Liver (tissue), 8 donors: ENCODE measurements at regions not wholly inside any gene's neighbourhood (a gene's known extent, or its start where the extent isn't known, plus 50 kb on each side); places are given as distances from the start of the nearest gene placed in this dataset.

Experiments used
- DNase-seq: peaks from one replicate; pipeline ENCODE4 v3.0.0-alpha.2; 2017; ENCODE audit warnings: low spot score
- H3K27ac ChIP-seq, 2 donors: one replicate each; pipeline ENCODE4 v1.7.0; 2013; ENCODE audit warnings: inconsistent platforms in 2 of 2, low read length in 2 of 2, control low read depth in 1 of 2, low read depth in 1 of 2, mild to moderate bottlenecking in 1 of 2
- H3K27me3 ChIP-seq, 4 donors: one replicate each; pipeline versions ENCODE4 v1.6.1 to v1.7.0; 2013; ENCODE audit warnings: low read length in 3 of 4, inconsistent platforms in 1 of 4, mild to moderate bottlenecking in 1 of 4, moderate library complexity in 1 of 4; ENCODE audit not compliant: control insufficient read depth in 4 of 4, insufficient read depth in 4 of 4
- H3K36me3 ChIP-seq, 4 donors: one replicate each; pipeline versions ENCODE4 v1.6.1 to v1.7.0; 2013; ENCODE audit warnings: low read length in 3 of 4, mild to moderate bottlenecking in 3 of 4, low read depth in 1 of 4, moderate library complexity in 1 of 4; ENCODE audit not compliant: control insufficient read depth in 4 of 4, insufficient read depth in 3 of 4
- H3K4me1 ChIP-seq, 4 donors: one replicate each; pipeline versions ENCODE4 v1.6.1 to v1.7.0; 2013; ENCODE audit warnings: low read length in 3 of 4, mild to moderate bottlenecking in 3 of 4, moderate library complexity in 1 of 4; ENCODE audit not compliant: control insufficient read depth in 4 of 4, insufficient read depth in 4 of 4
- H3K4me3 ChIP-seq, 3 donors: one replicate each; pipeline versions ENCODE4 v1.6.1 to v1.7.0; 2013; ENCODE audit warnings: low read length in 3 of 3, control low read depth in 1 of 3, low read depth in 1 of 3, mild to moderate bottlenecking in 1 of 3
- H3K9ac ChIP-seq, 2 donors: one replicate each; pipeline ENCODE4 v1.7.0; 2013; ENCODE audit warnings: low read length in 2 of 2, mild to moderate bottlenecking in 2 of 2, moderate library complexity in 2 of 2, control low read depth in 1 of 2, low read depth in 1 of 2
- H3K9me3 ChIP-seq, 4 donors: one replicate each; pipeline versions ENCODE4 v1.6.1 to v1.7.0; 2013; ENCODE audit warnings: low read length in 3 of 4; ENCODE audit not compliant: control insufficient read depth in 4 of 4
- ATF3 ChIP-seq: IDR thresholded peaks from 2 replicates; pipeline ENCODE4 v1.6.1; 2016; ENCODE audit warnings: antibody characterized with exemption
- CTCF ChIP-seq: fragments of 150-350 bp; IDR thresholded peaks from 2 replicates; pipeline ENCODE4 v1.5.1; 2017; ENCODE audit warnings: improper control_type of control experiment, low read depth, low read length; ENCODE audit not compliant: missing input control
- EGR1 ChIP-seq, 2 donors: IDR thresholded peaks; 2 replicates each; pipeline ENCODE4 v1.6.1; 2016 to 2018; ENCODE audit warnings: antibody characterized with exemption in 2 of 2, low read depth in 2 of 2
- FOXA1 ChIP-seq: IDR thresholded peaks from 2 replicates; pipeline ENCODE4 v1.6.1; 2016; ENCODE audit warnings: antibody characterized with exemption
- FOXA2 ChIP-seq: IDR thresholded peaks from 2 replicates; pipeline ENCODE4 v1.6.1; 2016; ENCODE audit warnings: antibody characterized with exemption
- GABPA ChIP-seq, 2 donors: IDR thresholded peaks in 1 of 2; conservative IDR thresholded peaks in 1 of 2; 2 replicates each; pipeline ENCODE4 v1.6.1; 2016; ENCODE audit warnings: antibody characterized with exemption in 2 of 2, mild to moderate bottlenecking in 1 of 2, moderate library complexity in 1 of 2
- HNF4A ChIP-seq, 2 donors: conservative IDR thresholded peaks; 2 replicates each; pipeline ENCODE4 v1.6.1; 2016; ENCODE audit warnings: antibody characterized with exemption in 2 of 2, mild to moderate bottlenecking in 2 of 2
- HNF4G ChIP-seq: IDR thresholded peaks from 2 replicates; pipeline ENCODE4 v1.6.1; 2016; ENCODE audit warnings: antibody characterized with exemption
- JUND ChIP-seq, 2 donors: IDR thresholded peaks; 2 replicates each; pipeline ENCODE4 v1.6.1; 2016; ENCODE audit warnings: antibody characterized with exemption in 2 of 2
- MAX ChIP-seq: IDR thresholded peaks from 2 replicates; pipeline ENCODE4 v1.6.1; 2016; ENCODE audit warnings: antibody characterized with exemption
- NR2F2 ChIP-seq: IDR thresholded peaks from 2 replicates; pipeline ENCODE4 v1.6.1; 2016; ENCODE audit warnings: antibody characterized with exemption
- RAD21 ChIP-seq, 2 donors: IDR thresholded peaks; 2 replicates each; pipeline ENCODE4 v1.6.1; 2016; ENCODE audit warnings: antibody characterized with exemption in 2 of 2, mild to moderate bottlenecking in 2 of 2
- REST ChIP-seq: IDR thresholded peaks from 2 replicates; pipeline ENCODE4 v1.6.1; 2016; ENCODE audit warnings: antibody characterized with exemption, mild to moderate bottlenecking
- RXRA ChIP-seq, 2 donors: IDR thresholded peaks; 2 replicates each; pipeline ENCODE4 v1.6.1; 2017 to 2018; ENCODE audit warnings: antibody characterized with exemption in 2 of 2, mild to moderate bottlenecking in 1 of 2
- SP1 ChIP-seq: IDR thresholded peaks from 2 replicates; pipeline ENCODE4 v1.6.1; 2018; ENCODE audit warnings: antibody characterized with exemption, mild to moderate bottlenecking
- TAF1 ChIP-seq: conservative IDR thresholded peaks from 2 replicates; pipeline ENCODE4 v1.6.1; 2016; ENCODE audit warnings: antibody characterized with exemption, mild to moderate bottlenecking
- YY1 ChIP-seq: IDR thresholded peaks from 2 replicates; pipeline ENCODE4 v1.6.1; 2016; ENCODE audit warnings: antibody characterized with exemption, mild to moderate bottlenecking
- ZBTB33 ChIP-seq: IDR thresholded peaks from 2 replicates; pipeline ENCODE4 v1.6.1; 2016; ENCODE audit warnings: antibody characterized with exemption
- WGBS: extraction: QIAGEN DNeasy Blood & Tissue Kit; methylation state at CpG from one replicate; pipeline ENCODE4 v1.1.7; 2013; 5-methylcytosine and 5-hydroxymethylcytosine counted together
- donor health status: healthy.
- donor health status: healthy.
- donor health status: healthy.
- donor health status: healthy.
- donor health status: healthy.

- no peak overlapping the region for H3K27ac ChIP-seq
- TF ChIP-seq MAX = no peak
- no peak for TF ChIP-seq EGR1 (IDR thresholded peaks at IDR 0.05; ENCODE audit: low read depth in 2 of 2)
- no peak for TF ChIP-seq SP1
- TF ChIP-seq JUND (IDR thresholded peaks at IDR 0.05) = no peak
- no peak for TF ChIP-seq ATF3
- TF ChIP-seq YY1 = no peak
- TF ChIP-seq HNF4G = no peak
- no peak for TF ChIP-seq RXRA (IDR thresholded peaks at IDR 0.05)
- no peak for TF ChIP-seq FOXA2
- no peak for TF ChIP-seq REST
- TF ChIP-seq FOXA1 = no peak
- TF ChIP-seq GABPA (IDR thresholded peaks at IDR 0.05 in 1 of 2, conservative IDR thresholded peaks at IDR 0.05 in 1 of 2) = no peak
- TF ChIP-seq CTCF = no peak
- no peak for TF ChIP-seq NR2F2
- TF ChIP-seq RAD21 (IDR thresholded peaks at IDR 0.05) = no peak
- no peak for TF ChIP-seq TAF1
- TF ChIP-seq ZBTB33 = no peak
- no peak for TF ChIP-seq HNF4A (conservative IDR thresholded peaks at IDR 0.05)
- no peak overlapping the region for H3K4me3 ChIP-seq
- no peaks in the 10 kb centered on the region for H3K9me3 ChIP-seq
- 70% methylated on average over 12 of the region's 12 CpGs for WGBS
- no peak overlapping the region for H3K9ac ChIP-seq
- H3K4me1 ChIP-seq = no peaks in the 10 kb centered on the region
- no peaks in the 10 kb centered on the region for H3K36me3 ChIP-seq
- DNase-seq = no peak
- H3K27me3 ChIP-seq = no peaks in the 10 kb centered on the region
These were observed 727.6 kb upstream of the TMEM132C start for GRCh38 chr12:127539226-127539858.
